Peyer's patch (tissue), 4 donors: ENCODE measurements at regions not wholly inside any gene's neighbourhood (a gene's known extent, or its start where the extent isn't known, plus 50 kb on each side); places are given as distances from the start of the nearest gene placed in this dataset.
A peak's percentile ranks its signal among the peaks of the same experiment; 100 is the strongest.

Source experiments
- CTCF ChIP-seq, 6 experiments: fragments of 450-650 bp in 4 of 6; fragments of 200-600 bp in 2 of 6; sonication (generic) in 1 of 6; IDR thresholded peaks; one replicate each; pipeline ENCODE4 v1.5.1; 2017 to 2019; ENCODE audit warnings: antibody characterized with exemption in 6 of 6, mild to moderate bottlenecking in 3 of 6, moderate library complexity in 1 of 6
- POLR2A ChIP-seq, 2 donors: fragments of 450-650 bp; IDR thresholded peaks; one replicate each; pipeline ENCODE4 v1.5.1; 2017; ENCODE audit warnings: antibody characterized with exemption in 2 of 2, mild to moderate bottlenecking in 2 of 2, moderate library complexity in 2 of 2

GRCh38 chrX:76253432-76253831 is 80.6 kb downstream of the PBDC1 start:
- TF ChIP-seq CTCF (IDR thresholded peaks at IDR 0.05) (peak in 4 of 6 experiments; percentile 22 to 65 (median 57)), POLR2A (IDR thresholded peaks at IDR 0.05) (no peak)
